ENCODE measurements at regions not wholly inside any gene's neighbourhood (a gene's known extent, or its start where the extent isn't known, plus 50 kb on each side); places are given as distances from the start of the nearest gene placed in this dataset.

- no peak overlapping the region for H2AFZ ChIP-seq (ENCODE audit: low read depth, low read length)
- no peaks in the 10 kb centered on the region for H3K36me3 ChIP-seq (ENCODE audit: control insufficient read depth, insufficient read depth, low read length)
- no peaks in the 10 kb centered on the region for H3K9me3 ChIP-seq (replicated peaks; ENCODE audit: control insufficient read depth, insufficient read depth, low read depth, low read length)
- no peaks in the 10 kb centered on the region for H3K79me2 ChIP-seq (ENCODE audit: control insufficient read depth, insufficient read depth, low read length)
- ATAC-seq (no peak), FAIRE-seq (no peak), DNase-seq (ENCODE audit: extremely low read depth in 1 of 4, low spot score in 3 of 4) (no peak)
- H3K4me3 ChIP-seq: no peak overlapping the region
- no peaks in the 10 kb centered on the region for H3K9me1 ChIP-seq (ENCODE audit: control insufficient read depth, insufficient read depth, low read length)
- WGBS (ENCODE audit: insufficient coverage, low coverage, missing lambda C conversion rate): 0% methylated on average over 1 of the region's 1 CpG
- intact Hi-C loops (cut with micrococcal nuclease): loop anchor here (10.0 kb wide), 1 partner anchor 355 kb away; no protein-coding TSS in a partner anchor
- TF ChIP-seq ZFP36 (IDR thresholded peaks at IDR 0.05; ENCODE audit: low read depth, low read length, partially characterized antibody) (peak; percentile 77), BCOR (IDR thresholded peaks at IDR 0.05) (peak; percentile 35; the same call in 1 of the 2 replicates), SAFB2 (IDR thresholded peaks at IDR 0.05; ENCODE audit: borderline replicate concordance, low read depth, low read length, severe bottlenecking) (no peak), COPS2 (conservative IDR thresholded peaks at IDR 0.05) (no peak), RBM25 (IDR thresholded peaks at IDR 0.05; ENCODE audit: low read depth, low read length, severe bottlenecking) (peak; percentile 93)
- no peak overlapping the region for H3K27ac ChIP-seq (ENCODE audit: extremely low read depth, low read depth, low read length)
- ChIA-PET POLR2A (no interaction called here), CTCF (ENCODE audit: low intra/inter-chr PET ratio) (interaction anchor here (0.6 kb wide), 1 partner anchor 50 kb away, joined by 3 read pairs; no protein-coding TSS in a partner anchor)
- H4K20me1 ChIP-seq (replicated peaks; ENCODE audit: control insufficient read depth, insufficient read depth, low read length): no peaks in the 10 kb centered on the region
- no TSS peak for BruUV-seq (replicated peaks)
- no peaks in the 10 kb centered on the region for H3K4me1 ChIP-seq (replicated peaks in 1 of 2; ENCODE audit: control insufficient read depth in 2 of 2, insufficient read depth in 2 of 2, low read length in 2 of 2)
- in situ Hi-C loops (cut with MboI): no loop called here
- H3K4me2 ChIP-seq (ENCODE audit: insufficient read depth, low read length): no peak overlapping the region
- H3K27me3 ChIP-seq (ENCODE audit: control insufficient read depth in 2 of 2, insufficient read depth in 2 of 2, low read length in 2 of 2): no peaks in the 10 kb centered on the region; a peak in 1 of 5 replicates
- no peak overlapping the region for H3K9ac ChIP-seq (ENCODE audit: insufficient read depth in 1 of 2, low read depth in 2 of 2, low read length in 2 of 2)
Measured at GRCh38 chr4:84150177-84150576, 348.9 kb downstream of the NKX6-1 start.

DNA sequence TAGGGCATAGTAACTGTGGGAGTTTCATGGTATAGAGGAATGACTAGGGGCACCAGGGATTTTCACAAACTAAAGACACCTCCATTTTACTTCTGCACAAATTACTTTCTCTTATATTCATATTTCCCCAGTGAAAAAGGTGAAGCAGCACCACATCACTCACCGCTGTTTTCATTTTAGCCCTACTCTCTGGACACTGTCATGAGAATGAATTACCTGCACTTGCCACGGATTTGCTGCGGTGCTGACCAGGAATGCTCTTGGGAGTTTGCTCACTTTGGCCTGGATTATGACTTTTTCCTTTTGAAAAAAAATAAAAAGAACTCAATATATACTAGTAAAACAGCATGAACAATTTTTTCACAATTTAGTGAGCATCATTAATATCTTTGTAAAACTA lies 351.3 kb downstream of the NKX6-1 start:
- Histone ChIP-seq H3K9ac (ENCODE audit: insufficient read depth in 1 of 2, low read depth in 2 of 2, low read length in 2 of 2) (no peak overlapping the region), H3K27ac (ENCODE audit: extremely low read depth, low read depth, low read length) (no peak overlapping the region), H3K4me3 (no peak overlapping the region), H3K9me3 (replicated peaks; ENCODE audit: control insufficient read depth, insufficient read depth, low read depth, low read length) (no peaks in the 10 kb centered on the region), H3K27me3 (ENCODE audit: control insufficient read depth in 2 of 2, insufficient read depth in 2 of 2, low read length in 2 of 2) (no peaks in the 10 kb centered on the region; a peak in 1 of 5 replicates), H4K20me1 (replicated peaks; ENCODE audit: control insufficient read depth, insufficient read depth, low read length) (no peaks in the 10 kb centered on the region), H3K4me2 (ENCODE audit: insufficient read depth, low read length) (no peak overlapping the region), H3K4me1 (replicated peaks in 1 of 2; ENCODE audit: control insufficient read depth in 2 of 2, insufficient read depth in 2 of 2, low read length in 2 of 2) (no peaks in the 10 kb centered on the region), H3K36me3 (ENCODE audit: control insufficient read depth, insufficient read depth, low read length) (no peaks in the 10 kb centered on the region), H3K79me2 (ENCODE audit: control insufficient read depth, insufficient read depth, low read length) (no peaks in the 10 kb centered on the region), H3K9me1 (ENCODE audit: control insufficient read depth, insufficient read depth, low read length) (no peaks in the 10 kb centered on the region), H2AFZ (ENCODE audit: low read depth, low read length) (no peak overlapping the region)
- in situ Hi-C loops (cut with MboI): no loop called here
- POLR2A ChIA-PET: no interaction called here
- BruUV-seq (replicated peaks): no TSS peak
- WGBS (ENCODE audit: insufficient coverage, low coverage, missing lambda C conversion rate): 10% methylated on average over 3 of the region's 3 CpGs
- intact Hi-C loops (cut with micrococcal nuclease): no loop called here
- FAIRE-seq: no peak
- no peak for DNase-seq (ENCODE audit: extremely low read depth in 1 of 4, low spot score in 3 of 4)
- CTCF ChIA-PET (ENCODE audit: low intra/inter-chr PET ratio): no interaction called here
- ATAC-seq: no peak
- TF ChIP-seq PBX2 (CRISPR knock-in tag; IDR thresholded peaks at IDR 0.05; ENCODE audit: low read depth) (no peak), PBX2 (tag; conservative IDR thresholded peaks at IDR 0.05; ENCODE audit: low read depth) (no peak), HMG20A (CRISPR knock-in tag; conservative IDR thresholded peaks at IDR 0.05) (no peak)

Measured in K562 (cell line).